Stimulated activated CD4-positive, alpha-beta T cell treated with anti-CD3 and anti-CD28 coated beads, Interleukin-2, amount 100 ng/mL, for 24 hours (primary cell): ENCODE measurements at regions not wholly inside any gene's neighbourhood (a gene's known extent, or its start where the extent isn't known, plus 50 kb on each side); places are given as distances from the start of the nearest gene placed in this dataset.

Experiments used
- DNase-seq, 2 donors: peaks; one replicate each; pipeline ENCODE4 v3.0.0-alpha.2; 2020

GRCh38 chr15:94607176-94607654 is 375.9 kb downstream of the MCTP2 start:
- no peak for DNase-seq

GRCh38 chr15:94610069-94610468 is 378.7 kb downstream of the MCTP2 start:
- no peak for DNase-seq

GRCh38 chr15:94610485-94610884 is 379.1 kb downstream of the MCTP2 start:
- no peak for DNase-seq

GRCh38 chr15:94611656-94612055 is 380.3 kb downstream of the MCTP2 start:
- no peak for DNase-seq

GRCh38 chr15:94615688-94616087 is 384.3 kb downstream of the MCTP2 start:
- DNase-seq, result no peak

- no peak for DNase-seq
These were observed 389.3 kb downstream of the MCTP2 start for GRCh38 chr15:94620632-94621031.

GRCh38 chr15:94621736-94622135 is 390.4 kb downstream of the MCTP2 start:
- DNase-seq, result no peak

- no peak for DNase-seq
These were observed 395.6 kb downstream of the MCTP2 start for GRCh38 chr15:94626949-94627348.

GRCh38 chr15:94631608-94632007 is 400.2 kb downstream of the MCTP2 start:
- DNase-seq, result no peak

GRCh38 chr15:94638183-94638582 is 406.8 kb downstream of the MCTP2 start:
- DNase-seq, result no peak

- DNase-seq, result no peak
These were observed 408.3 kb downstream of the MCTP2 start for GRCh38 chr15:94639701-94640100.

- no peak for DNase-seq
These were observed 413.1 kb downstream of the MCTP2 start for GRCh38 chr15:94644433-94644832.

GRCh38 chr15:94653071-94653470 is 421.7 kb downstream of the MCTP2 start:
- no peak for DNase-seq

- DNase-seq, result no peak
These were observed 424.0 kb downstream of the MCTP2 start for GRCh38 chr15:94655249-94655880.

GRCh38 chr15:94665676-94666441 is 434.5 kb downstream of the MCTP2 start:
- DNase-seq, result no peak

- no peak for DNase-seq
These were observed 435.2 kb downstream of the MCTP2 start for GRCh38 chr15:94666553-94666952.

GRCh38 chr15:94667109-94667508 is 435.7 kb downstream of the MCTP2 start:
- no peak for DNase-seq

GRCh38 chr15:94670438-94671034 is 439.2 kb downstream of the MCTP2 start:
- DNase-seq, result no peak

GRCh38 chr15:94671858-94672532 is 440.6 kb downstream of the MCTP2 start:
- no peak for DNase-seq

GRCh38 chr15:94673801-94674200 is 442.4 kb downstream of the MCTP2 start:
- no peak for DNase-seq

- DNase-seq, result no peak
These were observed 442.9 kb downstream of the MCTP2 start for GRCh38 chr15:94674296-94674695.

- no peak for DNase-seq
These were observed 445.9 kb downstream of the MCTP2 start for GRCh38 chr15:94677202-94677790.

GRCh38 chr15:94682171-94682570 is 450.8 kb downstream of the MCTP2 start:
- DNase-seq, result no peak
